ENCODE measurements at regions not wholly inside any gene's neighbourhood (a gene's known extent, or its start where the extent isn't known, plus 50 kb on each side); places are given as distances from the start of the nearest gene placed in this dataset.

- TF ChIP-seq CTCF (IDR thresholded peaks at IDR 0.05) (no peak), POLR2AphosphoS5 (IDR thresholded peaks at IDR 0.05; ENCODE audit: insufficient read depth in 1 of 2, low read depth in 1 of 2) (no peak)
These were observed 264.5 kb downstream of the TAF11L14 start for GRCh38 chr5:17898766-17899165.

Measured in vagina (tissue), 2 donors.